GM12878 (cell line): ENCODE measurements at regions not wholly inside any gene's neighbourhood (a gene's known extent, or its start where the extent isn't known, plus 50 kb on each side); places are given as distances from the start of the nearest gene placed in this dataset.

Experiments
- ATAC-seq: fragments of 200-7000 bp; cut with Tn5 transposase; 3 replicates; pipeline ENCODE4 v1.9.1; 2020; ENCODE audit warnings: mild to moderate bottlenecking, moderate library complexity
- BruUV-seq: library from RNA; stranded (reverse); fragments of 400-500 nt; replicated peaks from 2 replicates; lab custom pipeline; 2021; lab: Mats Ljungman, UMichigan
- CTCF ChIA-PET: fragments of 300-600 bp; sonication (Branson Sonifier 250); formaldehyde crosslinking; extraction: SDS; loops from one replicate; lab custom pipeline; 2021; ENCODE audit warnings: inconsistent platforms; lab: Yijun Ruan, JAX
- POLR2A ChIA-PET: fragments of 350-600 bp; formaldehyde crosslinking; extraction: SDS; loops from one replicate; lab custom pipeline; 2021; ENCODE audit warnings: inconsistent platforms; lab: Charles Lee
- RAD21 ChIA-PET: fragments of 300-600 bp; sonication (Branson Sonifier 250); formaldehyde crosslinking; loops from one replicate; lab custom pipeline; 2023; ENCODE audit warnings: antibody characterized with exemption; ENCODE audit not compliant: unreplicated experiment; lab: Charles Lee
- SMC1A ChIA-PET: fragments of 300-600 bp; sonication (Branson Sonifier 250); formaldehyde crosslinking; loops from one replicate; lab custom pipeline; 2023; ENCODE audit not compliant: unreplicated experiment, uncharacterized antibody; lab: Charles Lee
- DNase-seq: peaks from one replicate; pipeline ENCODE4 v3.0.0-alpha.2; 2011; ENCODE audit warnings: low read depth, low spot score
- FAIRE-seq: peaks from 3 replicates; lab custom pipeline; 2011; peaks lifted over from hg19 to GRCh38; lab: Jason Lieb, UNC
- H2AFZ ChIP-seq: 2 replicates; pipeline ENCODE4 v1.6.0; 2011; ENCODE audit warnings: low read depth, low read length, control low read depth; ENCODE audit not compliant: control insufficient read depth
- H3K27ac ChIP-seq: 2 replicates; pipeline ENCODE4 v1.5.1; 2011; ENCODE audit warnings: control low read depth; ENCODE audit not compliant: control insufficient read depth, insufficient read depth
- H3K27me3 ChIP-seq, 2 experiments: replicated peaks in 1 of 2; 2 replicates each; pipeline versions ENCODE4 v1.6.0 to v1.6.1; 2011; ENCODE audit warnings: low read length in 1 of 2; ENCODE audit not compliant: control insufficient read depth in 2 of 2, insufficient read depth in 2 of 2
- H3K36me3 ChIP-seq, 2 experiments: 2 replicates each; pipeline ENCODE4 v1.5.1; 2011; ENCODE audit warnings: low read length in 1 of 2; ENCODE audit not compliant: control insufficient read depth in 2 of 2, insufficient read depth in 2 of 2
- H3K4me1 ChIP-seq: 2 replicates; pipeline ENCODE4 v1.6.1; 2011; ENCODE audit warnings: mild to moderate bottlenecking, low read length, moderate library complexity, mixed read lengths; ENCODE audit not compliant: control insufficient read depth, insufficient read depth
- H3K4me2 ChIP-seq: 2 replicates; pipeline ENCODE4 v1.6.0; 2011; ENCODE audit warnings: control low read depth; ENCODE audit not compliant: control insufficient read depth, insufficient read depth
- H3K4me3 ChIP-seq: fragments of 200-600 bp; sonication (generic); 2 replicates; pipeline ENCODE4 v1.5.1; 2016
- H3K79me2 ChIP-seq: 2 replicates; pipeline ENCODE4 v1.6.0; 2011; ENCODE audit warnings: low read length; ENCODE audit not compliant: control insufficient read depth, insufficient read depth
- H3K9ac ChIP-seq: 2 replicates; pipeline ENCODE4 v1.8.0; 2011; ENCODE audit warnings: low read length, control low read depth, mixed read lengths; ENCODE audit not compliant: control insufficient read depth, insufficient read depth
- H3K9me3 ChIP-seq: replicated peaks from 3 replicates; pipeline ENCODE4 v1.5.1; 2011; ENCODE audit warnings: mild to moderate bottlenecking, low read length; ENCODE audit not compliant: control insufficient read depth, insufficient read depth
- H4K20me1 ChIP-seq: 2 replicates; pipeline ENCODE4 v1.6.0; 2011; ENCODE audit not compliant: control insufficient read depth, insufficient read depth
- BACH1 ChIP-seq: fragments of 450-650 bp; IDR thresholded peaks from 2 replicates; pipeline ENCODE4 v1.6.1; 2017; ENCODE audit warnings: mild to moderate bottlenecking, borderline replicate concordance
- CHD1 ChIP-seq: IDR thresholded peaks from 2 replicates; pipeline ENCODE4 v1.6.1; 2012; ENCODE audit warnings: low read depth, low read length, improper control_type of control experiment
- CREM ChIP-seq: IDR thresholded peaks from 2 replicates; pipeline ENCODE4 v1.6.1; 2014; ENCODE audit warnings: antibody characterized with exemption, low read depth
- HDAC2 ChIP-seq: fragments of 200-600 bp; sonication (generic); IDR thresholded peaks from 2 replicates; pipeline ENCODE4 v1.6.1; 2017
- JUNB ChIP-seq: IDR thresholded peaks from 2 replicates; pipeline ENCODE4 v1.6.1; 2016; ENCODE audit warnings: antibody characterized with exemption, mild to moderate bottlenecking
- MAX ChIP-seq: IDR thresholded peaks from 2 replicates; pipeline ENCODE4 v1.6.1; 2012; ENCODE audit warnings: low read depth, low read length, improper control_type of control experiment
- NBN ChIP-seq: fragments of 450-650 bp; IDR thresholded peaks from 2 replicates; pipeline ENCODE4 v1.6.1; 2016
- NKRF ChIP-seq: fragments of 450-650 bp; conservative IDR thresholded peaks from 2 replicates; pipeline ENCODE4 v1.6.1; 2017; ENCODE audit warnings: mild to moderate bottlenecking, moderate library complexity
- RFX5 ChIP-seq: IDR thresholded peaks from 2 replicates; pipeline ENCODE4 v1.6.1; 2011; ENCODE audit warnings: low read depth, low read length, improper control_type of control experiment
- ZNF207 ChIP-seq: fragments of 450-650 bp; IDR thresholded peaks from 2 replicates; pipeline ENCODE4 v1.6.1; 2014; ENCODE audit warnings: antibody characterized with exemption, mild to moderate bottlenecking, borderline replicate concordance
- WGBS: methylation state at CpG from one replicate; pipeline ENCODE4 v1.1.6; 2016; ENCODE audit warnings: low lambda C conversion rate; ENCODE audit not compliant: insufficient replicate concordance, insufficient coverage; ENCODE audit errors: missing lambda C conversion rate; 5-methylcytosine and 5-hydroxymethylcytosine counted together
- in situ Hi-C: fragments of 300-500 bp; cut with MboI; formaldehyde crosslinking; loops from 9 replicates; pipeline ENCODE4 v1.14.3; 2018; ENCODE audit warnings: mixed read lengths
- intact Hi-C: fragments of 100-400 bp; cut with micrococcal nuclease; formaldehyde crosslinking; loops from one replicate; pipeline ENCODE4 v1.14.2; 2022; ENCODE audit not compliant: unreplicated experiment

- FAIRE-seq (no peak), DNase-seq (no peak), ATAC-seq (no peak)
- Histone ChIP-seq H3K9me3 (no peaks in the 10 kb centered on the region), H3K4me2 (no peak overlapping the region), H3K36me3 (no peaks in the 10 kb centered on the region), H3K4me3 (no peak overlapping the region), H3K27ac (no peak overlapping the region), H3K79me2 (no peaks in the 10 kb centered on the region), H3K9ac (no peak overlapping the region), H3K4me1 (no peaks in the 10 kb centered on the region), H2AFZ (no peak overlapping the region), H4K20me1 (no peaks in the 10 kb centered on the region), H3K27me3 (no peaks in the 10 kb centered on the region; a peak in 1 of 4 replicates)
- 51% methylated on average over 4 of the region's 4 CpGs for WGBS
- ChIA-PET CTCF (interaction anchor here (0.7 to 2.3 kb wide), 4 partner anchors 11 to 1012 kb away, joined by 3 to 7 read pairs (median 6); no protein-coding TSS in a partner anchor), SMC1A (interaction anchor here (0.7 kb wide), 1 partner anchor 326 kb away, joined by 3 read pairs; no protein-coding TSS in a partner anchor), RAD21 (interaction anchor here (0.6 kb wide), 1 partner anchor 1023 kb away, joined by 3 read pairs; no protein-coding TSS in a partner anchor), POLR2A (no interaction called here)
- BruUV-seq: no TSS peak
- in situ Hi-C loops (no loop called here), intact Hi-C loops (loop anchor here (5.0 kb wide), 1 partner anchor 212 kb away; no protein-coding TSS in a partner anchor)
- TF ChIP-seq BACH1 (no peak), JUNB (no peak), RFX5 (no peak), CHD1 (no peak), CREM (no peak)
These were observed 126.1 kb upstream of the NFIB start for GRCh38 chr9:14440062-14440461.

GRCh38 chr9:14439555-14439954 lies 125.6 kb upstream of the NFIB start:
- H3K9ac ChIP-seq: no peak overlapping the region
- H3K4me2 ChIP-seq: no peak overlapping the region
- no peak overlapping the region for H3K4me3 ChIP-seq
- H2AFZ ChIP-seq: no peak overlapping the region
- FAIRE-seq (no peak), ATAC-seq (no peak), DNase-seq (no peak)
- H3K79me2 ChIP-seq: no peaks in the 10 kb centered on the region
- H3K27me3 ChIP-seq: no peaks in the 10 kb centered on the region; a peak in 1 of 4 replicates
- ChIA-PET CTCF (interaction anchor here (0.7 to 2.3 kb wide), 4 partner anchors 10 to 1011 kb away, joined by 3 to 7 read pairs (median 6); no protein-coding TSS in a partner anchor), RAD21 (no interaction called here), POLR2A (no interaction called here), SMC1A (interaction anchor here (0.7 to 0.8 kb wide), 2 partner anchors 10 to 327 kb away, joined by 3 read pairs; no protein-coding TSS in a partner anchor)
- in situ Hi-C loops (no loop called here), intact Hi-C loops (no loop called here)
- H3K4me1 ChIP-seq: no peaks in the 10 kb centered on the region
- TF ChIP-seq NBN: no peak
- TF ChIP-seq HDAC2: no peak
- TF ChIP-seq NKRF: no peak
- no peak for TF ChIP-seq MAX
- no peak for TF ChIP-seq ZNF207
- no TSS peak for BruUV-seq
- no peaks in the 10 kb centered on the region for H3K9me3 ChIP-seq
- H4K20me1 ChIP-seq: no peaks in the 10 kb centered on the region
- 33% methylated on average over 3 of the region's 6 CpGs for WGBS
- H3K36me3 ChIP-seq: no peaks in the 10 kb centered on the region
- H3K27ac ChIP-seq: no peak overlapping the region
